ENCODE measurements at regions not wholly inside any gene's neighbourhood (a gene's known extent, or its start where the extent isn't known, plus 50 kb on each side); places are given as distances from the start of the nearest gene placed in this dataset.

DNA sequence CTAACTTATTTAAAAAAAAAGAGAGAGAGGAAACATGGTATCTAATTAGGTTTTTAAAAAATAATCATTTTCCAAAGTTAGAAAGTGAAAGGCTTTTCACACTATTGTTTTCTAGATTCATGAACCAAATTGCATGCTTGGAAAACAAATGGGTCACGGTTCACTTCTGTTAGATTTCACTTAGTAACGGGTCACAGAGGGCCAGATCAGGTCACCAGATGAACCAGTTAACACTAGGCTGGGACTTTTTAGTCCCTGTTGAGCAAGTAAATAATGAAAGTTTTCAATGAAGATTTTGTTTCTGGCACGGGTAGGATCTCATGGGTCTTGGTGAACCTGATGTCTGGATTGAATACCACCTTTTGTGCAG, 207.2 kb upstream of the RFX3 start:
- in situ Hi-C loops (cut with MboI; ENCODE audit: low sequenced_read_pairs), result loop anchor here (25.0 kb wide), 1 partner anchor 379 kb away; no protein-coding TSS in a partner anchor

GRCh38 chr9:3732077-3733038, 206.6 kb upstream of the RFX3 start:
- in situ Hi-C loops (cut with MboI; ENCODE audit: low sequenced_read_pairs), result loop anchor here (25.0 kb wide), 1 partner anchor 380 kb away; no protein-coding TSS in a partner anchor

DNA sequence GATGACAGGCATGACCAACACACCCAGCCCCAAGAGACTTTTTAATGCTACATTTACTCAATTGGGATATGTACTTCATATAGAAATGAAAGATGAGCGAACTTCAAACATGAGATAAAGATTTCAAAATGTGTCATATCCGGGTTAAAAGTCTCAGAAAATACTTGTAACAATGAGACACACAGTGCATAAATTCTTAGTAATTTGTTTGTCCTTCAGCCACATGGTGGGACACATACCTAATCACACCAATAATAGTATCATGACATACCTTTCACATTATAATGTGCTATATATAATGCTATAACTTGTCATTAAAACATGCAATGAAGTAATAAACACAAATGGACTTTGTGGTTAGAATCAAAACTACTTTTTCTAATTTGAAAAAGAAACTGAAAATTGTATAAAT, 204.7 kb upstream of the RFX3 start:
- in situ Hi-C loops (cut with MboI; ENCODE audit: low sequenced_read_pairs), result loop anchor here (25.0 kb wide), 1 partner anchor 382 kb away; no protein-coding TSS in a partner anchor

GRCh38 chr9:3721096-3721495, 195.3 kb upstream of the RFX3 start:
- in situ Hi-C loops (cut with MboI; ENCODE audit: low sequenced_read_pairs), result no loop called here

- in situ Hi-C loops (cut with MboI; ENCODE audit: low sequenced_read_pairs), result no loop called here
Measured at GRCh38 chr9:3719286-3719685, 193.5 kb upstream of the RFX3 start.

- in situ Hi-C loops (cut with MboI; ENCODE audit: low sequenced_read_pairs), result no loop called here
Measured at GRCh38 chr9:3716415-3716814, 190.6 kb upstream of the RFX3 start.

GRCh38 chr9:3708751-3709150, 182.9 kb upstream of the RFX3 start:
- in situ Hi-C loops (cut with MboI; ENCODE audit: low sequenced_read_pairs), result no loop called here

GRCh38 chr9:3704890-3705289, 179.1 kb upstream of the RFX3 start:
- in situ Hi-C loops (cut with MboI; ENCODE audit: low sequenced_read_pairs), result no loop called here

- in situ Hi-C loops (cut with MboI; ENCODE audit: low sequenced_read_pairs), result no loop called here
Measured at GRCh38 chr9:3700772-3701171, 175.0 kb upstream of the RFX3 start.

- in situ Hi-C loops (cut with MboI; ENCODE audit: low sequenced_read_pairs), result no loop called here
Measured at GRCh38 chr9:3699883-3700282, 174.1 kb upstream of the RFX3 start.

DNA sequence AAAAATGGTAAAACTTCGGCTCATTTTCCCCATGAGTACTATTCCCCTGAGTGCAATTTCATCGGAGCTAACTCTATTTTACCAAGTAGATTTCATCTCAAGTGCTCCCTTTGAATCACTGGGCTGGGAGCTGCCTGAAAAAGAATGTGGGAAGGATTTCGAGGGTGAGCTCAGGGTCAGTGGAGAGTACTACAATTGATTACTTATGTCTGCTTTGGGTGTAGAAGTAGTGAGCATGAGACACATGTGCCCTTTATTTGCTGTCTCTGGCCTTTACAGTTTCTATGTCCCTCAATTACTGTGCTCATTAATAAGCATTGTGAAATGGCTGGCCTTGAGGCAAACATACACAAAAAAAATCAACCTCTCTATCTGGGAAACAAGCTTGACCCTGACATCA, 172.7 kb upstream of the RFX3 start:
- in situ Hi-C loops (cut with MboI; ENCODE audit: low sequenced_read_pairs), result no loop called here

- in situ Hi-C loops (cut with MboI; ENCODE audit: low sequenced_read_pairs), result no loop called here
Measured at GRCh38 chr9:3698076-3698475, 172.3 kb upstream of the RFX3 start.

DNA sequence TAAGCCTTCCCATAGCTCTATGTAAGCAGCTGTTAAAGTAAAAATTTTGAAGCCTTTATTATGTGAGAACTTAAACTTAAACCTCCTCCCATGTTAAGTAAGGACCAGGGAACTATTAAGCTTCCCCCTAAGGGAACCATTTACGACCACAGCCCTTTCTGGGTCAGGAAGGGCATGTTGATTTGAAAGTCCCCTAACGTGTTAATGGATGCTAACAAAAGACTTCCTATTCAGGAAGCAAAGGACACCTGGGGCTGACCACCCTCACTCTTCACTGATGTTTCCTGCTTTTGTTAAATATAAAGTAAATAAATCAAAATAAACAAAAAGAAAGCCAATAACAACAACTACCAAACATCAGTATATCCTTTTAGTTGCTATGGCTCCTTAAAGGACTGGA, 170.6 kb upstream of the RFX3 start:
- in situ Hi-C loops (cut with MboI; ENCODE audit: low sequenced_read_pairs), result no loop called here

DNA sequence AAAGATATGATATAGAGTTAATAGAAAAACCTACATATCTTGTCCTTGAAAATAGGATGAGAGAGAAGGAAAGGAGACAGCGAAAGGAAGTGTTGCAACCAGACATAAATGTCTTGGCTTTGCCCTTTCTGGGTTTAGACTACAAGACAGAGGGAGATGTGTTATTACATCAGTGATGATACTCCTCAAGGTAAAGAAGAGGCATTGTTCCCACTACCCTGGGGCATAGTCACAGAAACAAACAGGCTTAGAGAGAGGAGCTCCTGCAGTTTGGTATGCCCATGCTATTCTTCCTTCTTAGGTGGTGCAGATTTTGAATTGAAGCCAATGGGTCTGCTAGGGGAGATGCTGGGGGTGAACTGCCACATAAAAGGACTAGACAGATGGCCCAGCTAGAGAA, 166.8 kb upstream of the RFX3 start:
- in situ Hi-C loops (cut with MboI; ENCODE audit: low sequenced_read_pairs), result no loop called here

DNA sequence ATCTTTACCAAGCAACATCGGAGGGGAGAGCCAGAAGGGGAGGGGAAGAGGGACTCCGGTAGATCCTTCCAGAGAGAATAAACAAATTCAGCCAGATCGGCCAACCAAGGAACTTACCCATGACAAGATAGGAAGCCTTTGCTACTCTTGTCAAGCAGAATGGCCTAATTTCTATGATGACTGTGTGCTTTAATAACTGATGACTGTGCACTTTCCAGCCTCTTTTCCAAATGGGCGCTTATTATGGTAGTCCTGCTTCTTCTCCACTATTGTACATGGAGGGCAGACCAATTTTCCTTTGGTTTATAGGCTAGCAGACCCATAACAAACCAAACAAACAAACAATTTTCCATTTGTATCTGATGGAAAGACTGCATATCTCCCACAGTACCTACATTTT, 163.8 kb upstream of the RFX3 start:
- in situ Hi-C loops (cut with MboI; ENCODE audit: low sequenced_read_pairs), result no loop called here

DNA sequence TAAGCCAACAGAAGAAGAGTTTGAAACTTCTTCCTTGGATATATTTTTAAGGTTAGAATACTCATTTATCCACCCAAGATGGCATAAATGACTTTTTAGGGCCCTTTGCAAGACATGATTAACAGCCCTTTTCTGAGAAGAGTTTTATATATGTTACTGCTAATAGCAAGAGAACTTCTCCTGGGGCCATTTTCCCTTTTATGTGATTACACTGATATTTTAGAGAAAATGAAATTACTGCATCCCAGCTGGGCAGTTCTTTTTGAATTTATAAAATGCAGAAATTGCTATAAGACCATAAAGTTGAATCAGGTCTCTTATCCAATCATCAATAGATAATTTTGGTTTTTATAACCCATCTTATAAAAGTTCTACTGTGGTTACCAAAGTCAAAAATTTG, 161.3 kb upstream of the RFX3 start:
- in situ Hi-C loops (cut with MboI; ENCODE audit: low sequenced_read_pairs), result no loop called here

DNA sequence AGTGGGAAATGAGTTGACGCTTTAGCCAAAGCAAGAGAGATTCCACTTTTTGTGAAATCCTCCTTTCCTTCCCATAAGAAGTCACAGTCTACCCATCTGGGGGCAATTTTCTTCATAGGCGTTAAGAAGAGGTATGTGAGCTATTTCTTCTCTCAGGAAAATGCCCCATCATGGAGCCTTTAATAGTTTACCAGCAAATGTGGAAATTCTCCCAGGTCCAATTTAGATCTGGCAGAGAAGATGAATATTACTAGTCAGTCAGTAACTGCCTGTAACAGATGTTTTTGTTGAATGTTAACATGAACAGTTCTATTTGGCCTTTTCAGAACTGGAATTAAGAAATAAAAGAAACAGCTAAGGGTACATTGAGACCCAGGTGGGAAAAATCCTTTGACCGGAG, 156.4 kb upstream of the RFX3 start:
- in situ Hi-C loops (cut with MboI; ENCODE audit: low sequenced_read_pairs), result no loop called here

- in situ Hi-C loops (cut with MboI; ENCODE audit: low sequenced_read_pairs), result no loop called here
Measured at GRCh38 chr9:3677541-3677940, 151.7 kb upstream of the RFX3 start.

- in situ Hi-C loops (cut with MboI; ENCODE audit: low sequenced_read_pairs), result no loop called here
Measured at GRCh38 chr9:3676766-3677165, 151.0 kb upstream of the RFX3 start.

DNA sequence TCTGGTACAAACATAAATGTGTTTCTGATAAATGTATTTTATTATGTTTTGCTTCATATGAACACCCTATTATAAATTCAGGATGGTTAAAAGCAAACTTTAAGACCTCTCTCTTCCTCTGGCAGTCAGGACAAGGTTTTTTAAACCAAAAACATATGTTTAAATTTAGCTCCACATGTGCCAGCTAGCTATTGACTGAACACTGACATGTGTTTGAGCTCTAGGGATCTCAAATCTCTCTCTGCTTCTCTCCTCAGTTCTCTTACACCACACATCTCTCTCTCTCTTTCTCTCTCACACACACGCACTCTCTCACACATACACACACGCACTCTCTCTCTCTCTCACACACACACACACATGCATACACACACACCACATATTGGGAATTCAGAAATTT, 150.1 kb upstream of the RFX3 start:
- in situ Hi-C loops (cut with MboI; ENCODE audit: low sequenced_read_pairs), result no loop called here

DNA sequence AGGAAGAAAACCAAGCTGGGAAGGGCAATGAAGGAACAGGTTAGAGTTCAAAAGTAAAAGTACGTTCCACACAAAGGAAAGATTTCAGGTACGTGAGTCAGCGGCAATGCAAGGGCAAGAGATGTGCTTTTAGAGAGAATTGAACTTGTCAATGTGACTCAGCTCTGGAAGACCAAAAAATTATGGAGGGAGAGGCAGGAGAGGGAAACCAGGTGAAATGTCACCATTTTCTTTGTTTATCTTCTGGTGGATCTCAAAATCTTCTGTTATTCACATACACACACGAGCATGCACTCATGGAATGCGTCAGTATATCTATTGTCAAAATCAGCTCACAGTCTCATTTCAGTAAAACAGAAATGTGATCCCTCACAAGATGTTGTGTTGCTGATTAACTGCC, 148.8 kb upstream of the RFX3 start:
- in situ Hi-C loops (cut with MboI; ENCODE audit: low sequenced_read_pairs), result no loop called here

- in situ Hi-C loops (cut with MboI; ENCODE audit: low sequenced_read_pairs), result no loop called here
Measured at GRCh38 chr9:3672399-3672798, 146.6 kb upstream of the RFX3 start.

DNA sequence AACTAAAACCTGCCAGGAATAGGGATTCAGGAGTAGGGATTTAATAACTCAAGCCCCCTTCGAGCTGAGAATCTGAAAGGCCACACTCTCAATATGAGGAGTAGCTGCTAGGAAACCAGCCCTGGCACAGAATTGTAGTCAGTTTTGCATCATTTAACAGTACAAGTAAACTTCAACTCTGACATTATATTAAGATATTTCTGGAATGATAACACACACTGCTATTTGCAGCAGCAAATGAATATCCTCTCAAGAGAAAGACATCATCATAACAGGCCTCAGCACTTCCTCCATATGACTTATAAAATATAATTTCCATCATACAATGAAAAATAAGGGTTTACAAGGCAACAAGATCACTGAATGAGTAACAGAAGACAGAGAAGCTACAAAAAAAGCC, 138.2 kb upstream of the RFX3 start:
- in situ Hi-C loops (cut with MboI; ENCODE audit: low sequenced_read_pairs), result no loop called here
